ENCODE measurements at regions not wholly inside any gene's neighbourhood (a gene's known extent, or its start where the extent isn't known, plus 50 kb on each side); places are given as distances from the start of the nearest gene placed in this dataset.

GRCh38 chr13:34000955-34001354 is 183.0 kb downstream of the RFC3 start:
- Mint-ChIP-seq H3K4me1 (peaks cover 5 to 8% of the 10 kb centered on the region in 2 experiments), H3K27ac (no peak overlapping the region), H3K4me3 (no peak overlapping the region), H3K27me3 (ENCODE audit: low read depth) (no peaks in the 10 kb centered on the region), H3K9me3 (no peaks in the 10 kb centered on the region), H3K36me3 (ENCODE audit: insufficient read depth in 1 of 3, low read depth in 3 of 3) (no peaks in the 10 kb centered on the region)
- Histone ChIP-seq H4K20me1 (ENCODE audit: control insufficient read depth, insufficient read depth, insufficient read length) (no peaks in the 10 kb centered on the region), H2AFZ (ENCODE audit: low read length) (no peak overlapping the region), H2BK5ac (ENCODE audit: insufficient read length, low read length) (no peak overlapping the region), H4K5ac (ENCODE audit: insufficient read length, low read depth, low read length) (no peak overlapping the region), H2BK12ac (ENCODE audit: insufficient read length, low read depth, low read length) (no peak overlapping the region), H2BK120ac (ENCODE audit: low read depth, low read length, poor library complexity, severe bottlenecking) (no peak overlapping the region), H3K79me1 (ENCODE audit: insufficient read depth, low read depth, low read length, poor library complexity, severe bottlenecking) (no peaks in the 10 kb centered on the region), H3K14ac (ENCODE audit: insufficient read depth, low read length) (no peak overlapping the region), H3T11ph (ENCODE audit: low read length) (no peak overlapping the region), H3K4ac (ENCODE audit: low read depth, low read length) (no peak overlapping the region), H2AK5ac (ENCODE audit: insufficient read length, low read length) (no peak overlapping the region), H3K27me3 (ENCODE audit: insufficient read depth, low read length) (no peaks in the 10 kb centered on the region), H3K18ac (ENCODE audit: insufficient read length, low read depth, low read length) (no peak overlapping the region), H3K4me1 (ENCODE audit: insufficient read depth, low read length) (no peaks in the 10 kb centered on the region), H2BK20ac (ENCODE audit: low read depth, low read length, poor library complexity, severe bottlenecking) (no peak overlapping the region), H3K9ac (ENCODE audit: extremely low read depth, insufficient read length, low read length) (no peak overlapping the region), H4K8ac (replicated peaks; ENCODE audit: insufficient read length, low read depth, low read length) (no peak overlapping the region), H3K27ac (ENCODE audit: insufficient read length, low read depth, low read length) (no peak overlapping the region), H3K4me2 (ENCODE audit: insufficient read depth, insufficient read length, low read length) (no peak overlapping the region), H2BK15ac (ENCODE audit: low read depth, low read length) (no peak overlapping the region), H3K9me3 (ENCODE audit: control insufficient read depth, low read depth, low read length) (no peaks in the 10 kb centered on the region), H3K56ac (ENCODE audit: insufficient read length, low read depth, low read length) (no peak overlapping the region), H3K23me2 (ENCODE audit: insufficient read length, low read depth, low read length, poor library complexity, severe bottlenecking) (no peaks in the 10 kb centered on the region), H3K79me2 (ENCODE audit: insufficient read depth, low read length) (no peaks in the 10 kb centered on the region), H3K23ac (ENCODE audit: insufficient read length, low read depth, low read length) (no peak overlapping the region), H4K91ac (ENCODE audit: insufficient read length, low read depth, low read length) (no peak overlapping the region)
- TF ChIP-seq CTCF (conservative IDR thresholded peaks at IDR 0.05): no peak
- DNase-seq: no peak

All from H9 (cell line).